Fibroblast of lung (primary cell): ENCODE measurements at regions not wholly inside any gene's neighbourhood (a gene's known extent, or its start where the extent isn't known, plus 50 kb on each side); places are given as distances from the start of the nearest gene placed in this dataset.

Source experiments
- DNase-seq, 2 donors: peaks; one replicate each; pipeline versions ENCODE4 v3.0.0 to v3.0.0-alpha.2; 2010; ENCODE audit warnings: low read depth in 2 of 2
- H2AFZ ChIP-seq: 2 replicates; pipeline ENCODE4 v1.5.1; 2012; ENCODE audit warnings: low read length, control low read depth, inconsistent platforms
- H3K27ac ChIP-seq: 2 replicates; pipeline ENCODE4 v1.5.1; 2011; ENCODE audit warnings: low read length, control low read depth; ENCODE audit not compliant: insufficient read depth
- H3K27me3 ChIP-seq: 2 replicates; pipeline ENCODE4 v1.5.1; 2011; ENCODE audit warnings: mild to moderate bottlenecking, low read length; ENCODE audit not compliant: control insufficient read depth, insufficient read depth
- H3K36me3 ChIP-seq: 2 replicates; pipeline ENCODE4 v1.5.1; 2011; ENCODE audit warnings: low read length; ENCODE audit not compliant: control insufficient read depth, insufficient read depth
- H3K4me1 ChIP-seq: 2 replicates; pipeline ENCODE4 v1.5.1; 2011; ENCODE audit warnings: low read length; ENCODE audit not compliant: control insufficient read depth, insufficient read depth; ENCODE audit errors: extremely low read depth
- H3K4me2 ChIP-seq: 2 replicates; pipeline ENCODE4 v1.5.1; 2011; ENCODE audit warnings: low read length, control low read depth; ENCODE audit not compliant: insufficient read depth; ENCODE audit errors: extremely low read depth
- H3K4me3 ChIP-seq, 4 experiments: fragments of 200-600 bp in 1 of 4; sonication (generic) in 1 of 4; replicated peaks in 1 of 4; 2 replicates each; pipeline ENCODE4 v1.5.1; 2011 to 2016; ENCODE audit warnings: low read length in 4 of 4, low read depth in 3 of 4, mild to moderate bottlenecking in 3 of 4, control low read depth in 2 of 4, inconsistent platforms in 1 of 4, mixed read lengths in 1 of 4; ENCODE audit not compliant: insufficient read depth in 1 of 4; ENCODE audit errors: control extremely low read depth in 1 of 4
- H3K79me2 ChIP-seq: 2 replicates; pipeline ENCODE4 v1.5.1; 2012; ENCODE audit warnings: mild to moderate bottlenecking, low read length, inconsistent platforms; ENCODE audit not compliant: control insufficient read depth, insufficient read depth
- H3K9ac ChIP-seq: 2 replicates; pipeline ENCODE4 v1.5.1; 2011; ENCODE audit warnings: mild to moderate bottlenecking, low read length, control low read depth; ENCODE audit not compliant: insufficient read depth
- H3K9me3 ChIP-seq: 2 replicates; pipeline ENCODE4 v1.5.1; 2012; ENCODE audit warnings: low read depth, low read length; ENCODE audit not compliant: control insufficient read depth, insufficient read depth
- H4K20me1 ChIP-seq: 2 replicates; pipeline ENCODE4 v1.5.1; 2011; ENCODE audit warnings: low read length; ENCODE audit not compliant: control insufficient read depth, insufficient read depth; ENCODE audit errors: extremely low read depth
- CTCF ChIP-seq, 2 donors: IDR thresholded peaks in 1 of 2; conservative IDR thresholded peaks in 1 of 2; 1 replicate in 1 of 2; 2 replicates in 1 of 2; pipeline ENCODE4 v1.5.1; 2011 to 2012; ENCODE audit warnings: low read length in 2 of 2, control low read depth in 1 of 2, inconsistent platforms in 1 of 2, low read depth in 1 of 2, mild to moderate bottlenecking in 1 of 2
- EZH2 ChIP-seq: IDR thresholded peaks from 2 replicates; pipeline ENCODE4 v1.5.1; 2012; ENCODE audit warnings: low read length, control low read depth, mild to moderate bottlenecking; ENCODE audit errors: missing control alignments

- Histone ChIP-seq H3K79me2 (no peaks in the 10 kb centered on the region), H3K4me2 (no peak overlapping the region), H2AFZ (no peak overlapping the region), H3K36me3 (no peaks in the 10 kb centered on the region), H3K27ac (no peak overlapping the region), H3K9me3 (no peaks in the 10 kb centered on the region), H3K4me1 (no peaks in the 10 kb centered on the region), H3K27me3 (no peaks in the 10 kb centered on the region), H3K9ac (no peak overlapping the region), H4K20me1 (no peaks in the 10 kb centered on the region), H3K4me3 (no peak overlapping the region)
- peak in 1 of 2 donors; percentile 17 for DNase-seq
- TF ChIP-seq EZH2 (no peak), CTCF (conservative IDR thresholded peaks at IDR 0.05 in 1 of 2, IDR thresholded peaks at IDR 0.05 in 1 of 2; ENCODE audit: low read depth in 1 of 2, low read length in 2 of 2) (no peak)
These were observed 428.2 kb downstream of the ANXA1 start for GRCh38 chr9:73579823-73580222.

- TF ChIP-seq EZH2 (no peak), CTCF (conservative IDR thresholded peaks at IDR 0.05 in 1 of 2, IDR thresholded peaks at IDR 0.05 in 1 of 2; ENCODE audit: low read depth in 1 of 2, low read length in 2 of 2) (no peak)
- Histone ChIP-seq H3K4me1 (no peaks in the 10 kb centered on the region), H4K20me1 (no peaks in the 10 kb centered on the region), H3K27me3 (no peaks in the 10 kb centered on the region), H3K9ac (no peak overlapping the region), H3K9me3 (no peaks in the 10 kb centered on the region), H3K4me3 (no peak overlapping the region), H3K27ac (no peak overlapping the region), H3K79me2 (no peaks in the 10 kb centered on the region), H3K36me3 (no peaks in the 10 kb centered on the region), H2AFZ (no peak overlapping the region), H3K4me2 (no peak overlapping the region)
- peak in 1 of 2 donors; percentile 82 for DNase-seq
These were observed 431.9 kb downstream of the ANXA1 start for GRCh38 chr9:73583576-73583975.

DNA sequence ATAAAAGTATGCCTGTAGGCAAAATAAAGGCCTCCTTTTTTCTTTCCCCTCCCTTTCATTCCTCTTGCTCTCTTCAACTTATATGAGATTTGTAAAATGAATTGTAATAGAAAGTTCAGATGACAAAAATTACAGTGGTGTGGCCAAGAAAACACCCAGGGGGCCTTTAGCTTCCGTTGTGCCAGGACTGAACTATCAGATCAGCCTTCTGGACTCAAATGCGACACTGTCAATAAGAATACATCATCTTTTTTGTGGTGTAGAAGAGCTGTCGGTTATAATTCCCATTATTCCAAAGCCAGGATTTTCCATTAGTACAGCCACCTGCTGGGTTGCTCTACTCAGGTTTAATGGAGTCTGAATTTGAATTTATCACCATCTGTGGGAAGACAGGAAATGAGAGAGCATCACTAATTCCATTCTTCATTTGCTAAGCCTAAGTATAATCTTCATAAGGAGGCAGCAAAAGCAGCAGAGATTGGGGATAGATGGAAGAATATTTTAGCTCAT is 443.4 kb downstream of the ANXA1 start:
- no peak for TF ChIP-seq EZH2
- no peak for TF ChIP-seq CTCF (conservative IDR thresholded peaks at IDR 0.05 in 1 of 2, IDR thresholded peaks at IDR 0.05 in 1 of 2; ENCODE audit: low read depth in 1 of 2, low read length in 2 of 2)
- Histone ChIP-seq H3K4me1 (no peaks in the 10 kb centered on the region), H2AFZ (no peak overlapping the region), H3K4me3 (no peak overlapping the region), H3K27me3 (no peaks in the 10 kb centered on the region), H3K4me2 (no peak overlapping the region), H3K79me2 (no peaks in the 10 kb centered on the region), H3K36me3 (no peaks in the 10 kb centered on the region), H3K27ac (no peak overlapping the region), H4K20me1 (no peaks in the 10 kb centered on the region), H3K9ac (no peak overlapping the region), H3K9me3 (no peaks in the 10 kb centered on the region)
- no peak for DNase-seq
